GM12865 (cell line): ENCODE measurements at regions not wholly inside any gene's neighbourhood (a gene's known extent, or its start where the extent isn't known, plus 50 kb on each side); places are given as distances from the start of the nearest gene placed in this dataset.

ENCODE experiments used
- DNase-seq: peaks from one replicate; pipeline ENCODE4 v3.0.0; 2010; ENCODE audit warnings: low read depth
- H3K4me3 ChIP-seq: 2 replicates; pipeline ENCODE4 v1.5.1; 2011; ENCODE audit warnings: mild to moderate bottlenecking, low read depth, low read length, control low read depth
- TF ChIP-seq, protein P1 (sequence below): IDR thresholded peaks from 2 replicates; pipeline ENCODE4 v1.5.1; 2011; ENCODE audit warnings: low read length, control low read depth, low read depth, inconsistent platforms; ENCODE audit not compliant: insufficient read depth; ENCODE audit errors: missing control alignments

GRCh38 chr12:65660096-65660495 is 164.2 kb upstream of the HMGA2 start:
- TF ChIP-seq, protein P1, sequence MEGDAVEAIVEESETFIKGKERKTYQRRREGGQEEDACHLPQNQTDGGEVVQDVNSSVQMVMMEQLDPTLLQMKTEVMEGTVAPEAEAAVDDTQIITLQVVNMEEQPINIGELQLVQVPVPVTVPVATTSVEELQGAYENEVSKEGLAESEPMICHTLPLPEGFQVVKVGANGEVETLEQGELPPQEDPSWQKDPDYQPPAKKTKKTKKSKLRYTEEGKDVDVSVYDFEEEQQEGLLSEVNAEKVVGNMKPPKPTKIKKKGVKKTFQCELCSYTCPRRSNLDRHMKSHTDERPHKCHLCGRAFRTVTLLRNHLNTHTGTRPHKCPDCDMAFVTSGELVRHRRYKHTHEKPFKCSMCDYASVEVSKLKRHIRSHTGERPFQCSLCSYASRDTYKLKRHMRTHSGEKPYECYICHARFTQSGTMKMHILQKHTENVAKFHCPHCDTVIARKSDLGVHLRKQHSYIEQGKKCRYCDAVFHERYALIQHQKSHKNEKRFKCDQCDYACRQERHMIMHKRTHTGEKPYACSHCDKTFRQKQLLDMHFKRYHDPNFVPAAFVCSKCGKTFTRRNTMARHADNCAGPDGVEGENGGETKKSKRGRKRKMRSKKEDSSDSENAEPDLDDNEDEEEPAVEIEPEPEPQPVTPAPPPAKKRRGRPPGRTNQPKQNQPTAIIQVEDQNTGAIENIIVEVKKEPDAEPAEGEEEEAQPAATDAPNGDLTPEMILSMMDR = no peak
- no peak for DNase-seq
- H3K4me3 ChIP-seq = no peak overlapping the region

- TF ChIP-seq, protein P1 = no peak
- H3K4me3 ChIP-seq = no peak overlapping the region
- DNase-seq = no peak
Measured at GRCh38 chr12:65660836-65661235, 163.4 kb upstream of the HMGA2 start.

GRCh38 chr12:65662590-65662989 is 161.7 kb upstream of the HMGA2 start:
- TF ChIP-seq, protein P1 = no peak
- no peak for DNase-seq
- no peak overlapping the region for H3K4me3 ChIP-seq

DNA sequence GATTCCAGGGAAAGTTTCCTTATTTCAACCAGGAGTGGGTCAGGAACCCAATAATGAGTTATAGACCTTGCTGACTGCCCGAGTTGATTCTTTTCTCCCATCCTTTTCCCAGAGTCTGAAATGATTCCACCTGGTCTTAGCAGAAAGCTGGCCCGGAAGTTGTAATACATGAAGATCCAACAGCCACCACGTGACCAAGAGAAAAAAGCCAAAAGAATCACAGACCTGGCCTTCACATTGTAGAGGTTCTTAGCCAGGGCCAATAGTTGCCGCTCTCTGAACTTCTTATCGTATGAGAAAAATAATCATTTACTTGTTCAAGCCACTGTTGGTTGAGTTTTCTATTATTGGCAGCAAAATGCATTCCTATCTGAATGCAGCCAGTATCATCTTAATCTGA is 161.2 kb upstream of the HMGA2 start:
- TF ChIP-seq, protein P1 = no peak
- no peak for DNase-seq
- H3K4me3 ChIP-seq = no peak overlapping the region

DNA sequence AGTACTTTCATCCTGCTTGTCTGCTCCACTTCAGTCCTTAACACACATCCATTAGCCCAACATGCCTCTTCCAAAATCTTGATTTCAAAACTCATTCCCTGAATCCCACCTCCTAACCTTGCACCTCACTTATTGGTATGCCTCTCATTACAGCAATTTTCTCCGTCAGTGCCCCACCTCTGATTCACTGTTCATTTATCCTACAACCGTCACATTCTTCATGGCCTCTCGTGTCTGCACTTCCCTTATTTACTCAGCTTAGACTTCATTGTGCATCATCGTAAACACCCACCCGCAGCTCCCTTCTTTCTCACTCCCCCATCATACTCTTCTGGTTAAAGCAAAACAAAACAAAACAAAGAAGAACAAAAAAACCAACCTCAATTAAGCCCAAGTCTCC is 160.6 kb upstream of the HMGA2 start:
- no peak for DNase-seq
- TF ChIP-seq, protein P1 = no peak
- no peak overlapping the region for H3K4me3 ChIP-seq

GRCh38 chr12:65664715-65665250 is 159.5 kb upstream of the HMGA2 start:
- no peak for DNase-seq
- no peak overlapping the region for H3K4me3 ChIP-seq
- TF ChIP-seq, protein P1 = no peak

- TF ChIP-seq, protein P1 = no peak
- DNase-seq = no peak
- no peak overlapping the region for H3K4me3 ChIP-seq
Measured at GRCh38 chr12:65665817-65666216, 158.5 kb upstream of the HMGA2 start.
